ENCODE measurements at regions not wholly inside any gene's neighbourhood (a gene's known extent, or its start where the extent isn't known, plus 50 kb on each side); places are given as distances from the start of the nearest gene placed in this dataset.

GRCh38 chr6:81694855-81695254 lies 57.6 kb downstream of the TENT5A start:
- DNase-seq, result no peak

DNA sequence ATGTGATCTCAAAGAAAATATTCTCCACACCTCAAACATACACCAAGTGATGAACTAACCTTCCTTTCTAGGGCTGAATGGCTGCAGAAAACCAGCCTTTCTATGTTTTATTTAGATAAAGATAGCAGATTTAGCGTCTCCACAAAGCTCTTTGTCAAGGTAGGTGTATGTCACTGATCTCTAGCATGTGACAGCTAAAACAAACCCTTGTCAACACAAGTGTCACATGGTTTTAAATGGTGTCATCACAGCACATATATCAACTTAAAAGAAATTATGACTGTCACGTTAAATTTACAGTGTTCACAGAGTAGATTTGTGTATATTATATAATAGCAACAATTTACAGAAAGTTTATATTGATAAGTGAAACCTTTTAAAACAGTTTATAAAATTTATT lies 58.3 kb downstream of the TENT5A start:
- DNase-seq, result no peak

DNA sequence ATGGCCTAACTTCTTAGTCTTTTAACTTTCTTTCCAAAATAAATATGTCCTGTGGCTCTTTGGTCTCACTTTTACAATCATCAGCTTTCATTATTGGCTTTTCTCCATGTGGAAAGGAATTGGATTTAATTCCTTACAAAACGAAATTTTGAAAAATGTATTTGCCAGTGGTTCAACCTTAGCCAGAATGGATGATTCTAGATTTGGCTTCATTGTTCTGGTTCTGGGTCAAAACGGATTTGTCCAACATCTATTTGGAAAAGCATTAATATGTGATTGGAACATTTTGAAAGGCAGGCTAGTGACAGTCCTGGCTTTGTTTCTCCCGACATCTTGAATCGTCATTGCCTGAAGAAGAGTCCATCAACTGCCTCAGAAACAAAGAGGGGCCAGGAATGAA lies 59.2 kb downstream of the TENT5A start:
- DNase-seq, result no peak

DNA sequence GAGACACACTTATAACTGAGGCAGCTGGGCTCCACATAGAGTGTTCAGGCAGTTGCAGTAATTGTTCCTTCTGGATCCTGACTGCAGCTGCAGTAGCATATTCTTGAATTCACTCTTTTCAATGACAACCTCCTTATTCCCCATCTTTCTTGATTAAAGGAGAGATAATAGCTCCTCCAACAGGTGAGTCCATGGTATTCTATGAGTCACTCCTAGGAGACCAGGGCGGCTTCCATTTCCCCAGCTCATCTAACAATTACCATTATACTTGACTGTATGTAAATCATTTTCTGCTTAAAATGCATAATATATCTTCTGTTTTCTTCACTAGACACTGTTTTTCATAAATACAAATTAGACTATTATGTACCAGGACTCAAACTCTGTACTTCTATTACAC lies 62.4 kb downstream of the TENT5A start:
- DNase-seq, result no peak

DNA sequence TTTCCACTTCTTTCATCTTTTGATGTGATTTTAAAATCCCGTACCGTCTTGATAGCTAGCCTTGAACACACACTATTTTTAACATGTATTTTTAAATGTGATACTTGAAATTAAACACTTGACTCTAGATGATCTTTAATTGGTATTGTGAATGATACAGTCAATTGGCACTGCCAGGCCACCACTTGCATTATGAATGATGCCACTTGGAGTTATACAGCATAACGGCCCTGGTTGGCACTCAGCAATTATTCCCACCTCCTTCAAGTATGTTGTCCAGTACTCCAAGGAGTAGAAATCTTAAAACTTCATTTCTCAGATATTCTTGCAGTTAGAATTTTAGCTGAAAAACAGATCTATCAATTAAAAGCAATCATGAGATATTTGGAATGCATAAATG lies 62.9 kb downstream of the TENT5A start:
- no peak for DNase-seq

DNA sequence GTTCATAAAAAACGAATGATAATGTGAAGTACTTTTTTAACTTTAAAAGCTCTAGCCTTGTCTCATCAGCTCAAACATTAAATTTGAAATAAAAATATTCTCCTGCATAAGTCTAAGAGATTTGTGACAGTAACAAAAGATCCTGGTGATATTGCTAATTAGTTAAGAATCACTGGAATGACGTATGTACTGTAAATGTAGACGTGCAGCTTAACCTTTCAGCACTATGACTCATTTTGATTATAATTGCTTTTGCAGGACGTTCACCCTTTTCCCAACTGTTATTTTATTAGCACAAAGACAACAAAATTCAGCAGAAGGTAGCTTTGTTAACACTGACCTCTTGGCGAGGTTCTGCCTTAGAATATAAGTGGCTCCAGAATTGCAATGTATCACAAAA lies 68.6 kb downstream of the TENT5A start:
- DNase-seq, result peak; percentile 58

DNA sequence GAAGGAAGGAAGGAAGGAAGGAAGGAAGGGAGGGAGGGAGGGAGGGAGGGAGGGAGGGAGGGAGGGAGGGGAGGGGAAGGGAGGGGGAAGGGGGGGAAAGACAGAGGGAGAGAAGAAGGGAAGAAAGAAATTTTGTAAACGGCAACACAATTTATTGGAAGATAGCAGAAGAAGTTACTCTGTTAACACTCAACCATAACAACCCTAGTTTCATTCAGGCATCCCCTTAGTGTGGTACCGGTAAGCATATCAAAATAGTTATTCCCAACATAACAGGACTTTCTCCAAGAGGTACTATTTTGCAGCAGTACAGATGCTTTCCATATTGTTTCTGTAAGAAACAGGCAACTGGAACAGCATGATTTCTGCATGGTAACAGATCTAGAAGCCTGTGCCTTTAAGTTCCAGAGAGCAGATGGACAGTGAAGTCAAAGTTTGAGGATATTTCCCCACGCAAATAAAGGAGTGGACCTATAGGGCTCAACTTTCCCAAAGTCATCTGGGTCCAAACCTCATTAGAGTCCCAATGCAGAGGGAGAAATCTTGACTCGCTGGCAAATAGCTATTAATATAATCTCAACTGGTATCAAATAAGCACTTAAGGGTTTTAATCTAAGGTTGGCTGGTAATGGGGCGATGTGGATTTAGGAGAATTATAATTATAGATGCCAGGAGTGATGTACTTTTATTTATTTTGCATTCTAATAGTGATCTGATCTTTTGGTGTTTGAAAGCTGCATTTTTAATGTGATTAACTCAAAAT lies 69.4 kb downstream of the TENT5A start:
- DNase-seq, result no peak

GRCh38 chr6:81682235-81682795 lies 70.2 kb downstream of the TENT5A start:
- DNase-seq, result peak; percentile 7

- DNase-seq, result no peak
These were observed 83.0 kb downstream of the TENT5A start for GRCh38 chr6:81669445-81669844.

DNA sequence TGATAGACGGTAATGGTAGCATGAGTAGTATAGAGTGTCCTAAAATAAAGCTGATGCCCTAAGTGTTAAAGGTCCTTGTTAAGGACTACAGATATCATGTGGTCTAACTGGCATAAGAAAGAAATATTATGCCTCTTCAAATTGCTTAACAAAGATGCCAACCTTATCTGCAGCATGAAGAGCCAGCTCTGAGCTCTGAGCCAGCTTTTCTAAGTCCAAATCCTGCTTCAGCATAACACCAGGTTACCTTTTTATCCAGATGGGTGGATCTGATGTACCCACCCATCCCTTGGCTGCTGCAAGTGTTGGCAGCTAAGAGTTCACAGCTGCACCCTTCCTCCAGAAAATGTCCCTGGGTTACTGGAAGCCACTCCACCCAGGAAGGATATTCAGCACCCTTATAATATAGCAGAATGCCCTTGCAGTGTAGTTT lies 83.8 kb downstream of the TENT5A start:
- DNase-seq, result no peak

DNA sequence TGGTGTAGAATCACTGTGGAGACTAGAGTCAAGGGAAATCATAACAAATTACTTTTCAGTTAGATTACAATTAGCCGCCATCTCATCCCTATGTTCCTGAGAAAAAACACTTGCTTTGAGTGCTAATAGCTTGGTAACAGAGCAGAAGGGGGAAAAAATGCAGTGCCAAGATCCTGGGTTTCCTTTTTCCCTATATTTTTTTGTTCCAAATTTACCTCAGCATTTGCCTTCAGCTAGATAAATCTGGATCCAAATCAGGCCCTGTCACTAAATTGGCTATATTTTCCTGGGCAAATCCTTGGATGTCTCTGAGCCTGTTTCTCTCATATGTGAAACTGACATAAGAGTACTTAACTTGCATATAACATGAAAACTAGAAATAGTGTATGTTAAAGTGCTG lies 86.0 kb downstream of the TENT5A start:
- no peak for DNase-seq

- DNase-seq, result no peak
These were observed 96.2 kb downstream of the TENT5A start for GRCh38 chr6:81656231-81656630.

GRCh38 chr6:81655696-81656095 lies 96.8 kb downstream of the TENT5A start:
- DNase-seq, result peak; percentile 52

- no peak for DNase-seq
These were observed 104.0 kb downstream of the TENT5A start for GRCh38 chr6:81648502-81648901.

GRCh38 chr6:81643156-81643555 lies 109.3 kb downstream of the TENT5A start:
- no peak for DNase-seq

DNA sequence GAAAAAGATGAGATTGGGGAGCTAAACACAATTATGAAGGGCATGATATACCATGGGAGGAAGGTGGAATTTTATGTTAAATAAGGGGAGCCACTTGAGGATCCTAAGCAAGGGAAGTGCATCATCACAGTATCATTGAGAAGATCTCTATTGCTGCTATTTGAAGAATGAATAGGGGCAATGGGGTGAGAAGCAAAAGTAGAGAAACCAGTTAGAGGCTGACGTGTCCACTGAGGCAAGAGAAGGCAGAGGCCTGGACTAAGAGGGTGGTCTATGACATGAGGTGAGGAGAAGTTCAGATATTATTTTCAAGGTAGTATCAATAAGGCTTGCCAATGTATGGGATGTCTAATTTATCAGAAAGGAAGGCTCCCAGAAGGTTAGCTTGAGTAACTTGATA lies 111.6 kb downstream of the TENT5A start:
- DNase-seq, result no peak

DNA sequence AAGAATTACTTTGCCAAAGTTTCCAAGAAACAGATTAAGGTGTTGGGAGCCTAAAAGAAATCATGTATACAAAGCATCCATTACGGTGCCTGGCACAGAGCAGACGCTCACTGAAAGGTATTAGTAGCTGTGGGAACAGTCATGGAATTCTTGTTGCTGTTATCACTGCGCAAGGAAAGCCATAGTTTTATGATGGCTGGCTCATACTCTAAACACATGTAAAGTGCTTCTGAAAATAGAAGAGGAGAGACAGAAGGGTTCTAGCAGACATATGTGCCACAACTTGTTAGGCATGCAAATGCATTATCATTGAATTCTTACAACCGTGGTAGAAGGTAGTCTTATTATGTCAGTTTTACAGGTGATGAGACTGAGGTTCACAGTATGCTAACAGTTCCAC lies 112.4 kb downstream of the TENT5A start:
- DNase-seq, result no peak

DNA sequence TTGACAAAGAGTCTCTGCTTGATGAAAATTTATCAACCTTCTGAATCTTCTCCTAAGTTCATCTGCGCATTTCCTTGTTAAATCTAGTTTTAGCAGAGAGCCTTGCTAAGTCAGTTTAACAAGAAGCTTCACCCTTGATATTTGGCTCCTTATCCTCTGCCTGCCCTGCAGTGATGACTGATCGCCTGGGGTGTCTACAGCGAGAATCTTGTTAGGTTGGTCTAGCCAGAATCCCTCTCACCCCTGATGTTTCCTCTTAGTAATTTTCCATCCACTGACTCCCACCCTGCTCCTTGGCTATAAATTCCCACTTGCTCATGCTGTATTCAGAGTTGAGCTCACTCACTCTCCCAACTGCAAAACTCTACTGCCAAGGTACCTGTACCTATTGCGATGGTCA lies 114.1 kb downstream of the TENT5A start:
- no peak for DNase-seq

- no peak for DNase-seq
These were observed 115.4 kb downstream of the TENT5A start for GRCh38 chr6:81636930-81637568.

- no peak for DNase-seq
These were observed 118.2 kb downstream of the TENT5A start for GRCh38 chr6:81634155-81634880.

DNA sequence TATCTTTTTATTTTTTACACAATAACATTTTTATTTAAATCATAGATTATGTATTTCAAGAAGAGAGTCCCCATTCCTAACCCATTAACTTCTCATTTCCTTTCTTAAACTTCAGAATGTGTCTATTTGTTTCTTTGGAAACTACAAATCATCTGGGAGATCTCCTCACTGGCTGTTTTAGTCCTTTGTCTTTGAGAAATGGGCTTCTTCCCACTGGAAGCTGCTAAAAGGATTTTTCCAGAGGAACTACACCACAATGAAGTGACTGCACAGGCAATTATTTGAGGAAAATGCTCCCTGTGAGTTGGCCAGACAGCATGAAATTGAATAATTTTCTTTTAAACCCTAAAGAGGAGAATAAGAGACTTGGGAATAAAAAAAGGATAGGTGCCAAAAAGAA lies 119.1 kb downstream of the TENT5A start:
- DNase-seq, result no peak

DNA sequence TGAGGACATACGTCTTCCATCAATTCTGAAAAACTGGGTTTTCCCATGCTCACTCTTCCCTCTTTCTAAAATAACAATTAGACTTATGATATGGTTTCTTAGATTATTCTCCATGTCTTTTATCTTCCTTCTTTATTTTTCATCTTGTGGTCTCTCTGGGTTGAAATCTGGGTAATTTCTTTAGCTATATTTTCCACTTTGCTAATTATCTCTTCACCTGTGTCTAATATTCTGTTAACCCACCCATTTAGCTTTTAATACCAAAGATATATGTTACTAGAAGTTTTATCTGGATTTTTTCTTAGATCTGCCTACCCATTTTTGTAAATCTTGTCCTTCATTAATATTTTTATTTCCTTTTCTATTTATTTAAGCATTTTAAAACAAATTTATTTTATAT lies 121.8 kb downstream of the TENT5A start:
- DNase-seq, result no peak

DNA sequence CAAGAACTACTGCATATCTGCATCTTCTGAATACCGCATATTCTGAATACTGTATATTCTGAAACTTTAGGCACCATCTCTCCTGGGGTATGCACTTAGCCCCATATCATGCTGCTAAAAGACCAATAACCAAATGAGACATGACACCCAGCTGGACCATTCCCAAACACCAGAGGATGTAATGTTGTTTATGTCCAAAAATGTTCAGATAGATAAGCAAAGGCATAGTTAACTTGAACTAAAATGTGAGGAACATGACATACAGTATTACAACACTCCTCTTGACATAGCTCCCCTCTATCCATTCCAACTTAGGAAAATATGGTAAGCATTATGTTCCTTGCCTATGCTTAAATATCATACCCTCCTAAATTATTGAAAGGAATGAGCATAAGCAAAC lies 127.3 kb downstream of the TENT5A start:
- no peak for DNase-seq

GRCh38 chr6:81624453-81624852 lies 128.0 kb downstream of the TENT5A start:
- no peak for DNase-seq

All from HCEC 1CT (cell line).